ENCODE measurements at regions not wholly inside any gene's neighbourhood (a gene's known extent, or its start where the extent isn't known, plus 50 kb on each side); places are given as distances from the start of the nearest gene placed in this dataset.

- peak in 3 of 4 donors; percentile 24 to 33 (median 29) for TF ChIP-seq CTCF (IDR thresholded peaks at IDR 0.05)
- TF ChIP-seq POLR2A (IDR thresholded peaks at IDR 0.05), result no peak
Measured at GRCh38 chr3:154018100-154018696, 103.0 kb upstream of the ARHGEF26 start.
